Right lung (tissue), 2 donors: ENCODE measurements at regions not wholly inside any gene's neighbourhood (a gene's known extent, or its start where the extent isn't known, plus 50 kb on each side); places are given as distances from the start of the nearest gene placed in this dataset.
"Not testable (repeated sequence)": the region's sequence is repeated elsewhere in the genome, so short reads cannot be mapped to it uniquely, and the experiment has no call there.

Experiments used
- DNase-seq, 2 donors: peaks; one replicate each; pipeline ENCODE4 v3.0.0-alpha.2; 2013

- no peak for DNase-seq
Measured at GRCh38 chr7:82562716-82563404, 119.3 kb upstream of the CACNA2D1 start.

GRCh38 chr7:82559193-82559805 lies 115.7 kb upstream of the CACNA2D1 start:
- DNase-seq, result no peak

GRCh38 chr7:82549616-82550285 lies 106.2 kb upstream of the CACNA2D1 start:
- no peak for DNase-seq

GRCh38 chr7:82548141-82548688 lies 104.6 kb upstream of the CACNA2D1 start:
- no peak for DNase-seq

GRCh38 chr7:82542665-82543064 lies 99.1 kb upstream of the CACNA2D1 start:
- no peak for DNase-seq

GRCh38 chr7:82539969-82540368 lies 96.4 kb upstream of the CACNA2D1 start:
- DNase-seq, result no peak

GRCh38 chr7:82534684-82535083 lies 91.1 kb upstream of the CACNA2D1 start:
- no peak for DNase-seq

- DNase-seq, result no peak
Measured at GRCh38 chr7:82530361-82530760, 86.8 kb upstream of the CACNA2D1 start.

- no peak for DNase-seq
Measured at GRCh38 chr7:82528577-82529310, 85.2 kb upstream of the CACNA2D1 start.

- DNase-seq, result no peak
Measured at GRCh38 chr7:82527851-82528250, 84.3 kb upstream of the CACNA2D1 start.

- no peak for DNase-seq
Measured at GRCh38 chr7:82521906-82522445, 78.4 kb upstream of the CACNA2D1 start.

GRCh38 chr7:82517050-82517449 lies 73.5 kb upstream of the CACNA2D1 start:
- DNase-seq, result no peak

- DNase-seq, result no peak
Measured at GRCh38 chr7:82511542-82511941, 68.0 kb upstream of the CACNA2D1 start.

GRCh38 chr7:82507976-82508677 lies 64.5 kb upstream of the CACNA2D1 start:
- DNase-seq, result no peak

- no peak for DNase-seq
Measured at GRCh38 chr7:82507365-82507975, 63.9 kb upstream of the CACNA2D1 start.

- no peak for DNase-seq
Measured at GRCh38 chr7:82506702-82507101, 63.1 kb upstream of the CACNA2D1 start.

- DNase-seq, result no peak
Measured at GRCh38 chr7:82506208-82506607, 62.6 kb upstream of the CACNA2D1 start.

- no peak for DNase-seq
Measured at GRCh38 chr7:82501346-82501745, 57.8 kb upstream of the CACNA2D1 start.

- DNase-seq, result not testable (repeated sequence)
Measured at GRCh38 chr7:82499546-82499945, 56.0 kb upstream of the CACNA2D1 start.

- no peak for DNase-seq
Measured at GRCh38 chr7:82494420-82494819, 50.8 kb upstream of the CACNA2D1 start.
